Activated naive CD8-positive, alpha-beta T cell treated with anti-CD3 and anti-CD28 coated beads for 36 hours (primary cell): ENCODE measurements at regions not wholly inside any gene's neighbourhood (a gene's known extent, or its start where the extent isn't known, plus 50 kb on each side); places are given as distances from the start of the nearest gene placed in this dataset.

Experiments
- DNase-seq: peaks from one replicate; pipeline ENCODE4 v3.0.0; 2021
- H3K27ac Mint-ChIP-seq: one replicate; pipeline ENCODE4 v1.8.0; 2022; ENCODE audit warnings: mild to moderate bottlenecking, moderate library complexity, mixed read lengths
- H3K27me3 Mint-ChIP-seq: one replicate; pipeline ENCODE4 v1.8.0; 2022; ENCODE audit warnings: mild to moderate bottlenecking, mixed read lengths
- H3K36me3 Mint-ChIP-seq: one replicate; pipeline ENCODE4 v1.8.0; 2021; ENCODE audit warnings: mild to moderate bottlenecking, mixed read lengths
- H3K4me1 Mint-ChIP-seq: one replicate; pipeline ENCODE4 v1.8.0; 2021; ENCODE audit warnings: mixed read lengths
- H3K4me3 Mint-ChIP-seq: one replicate; pipeline ENCODE4 v1.8.0; 2022; ENCODE audit warnings: mild to moderate bottlenecking, moderate library complexity, mixed read lengths
- H3K9me3 Mint-ChIP-seq: one replicate; pipeline ENCODE4 v1.8.0; 2022; ENCODE audit warnings: mixed read lengths

DNA sequence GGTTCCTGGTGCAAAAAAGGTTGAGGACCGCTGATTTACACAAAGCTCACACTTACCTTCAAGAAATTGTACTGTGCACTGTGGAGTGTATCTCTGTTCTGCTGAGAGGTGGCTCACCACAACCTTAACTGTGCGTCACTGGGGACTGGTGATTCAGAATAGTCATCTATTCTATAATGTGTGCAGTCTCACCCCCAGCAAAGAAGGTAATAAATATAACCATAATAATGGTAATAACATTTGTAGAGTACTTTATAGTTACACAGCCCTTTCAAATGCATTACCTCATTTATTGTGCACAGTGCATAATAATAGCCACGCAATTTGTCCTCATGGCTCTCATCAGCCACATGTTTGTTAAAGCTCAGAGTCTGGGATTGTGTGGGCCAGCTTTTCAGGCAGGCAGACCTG, 59.4 kb upstream of the DUSP10 start:
- peaks cover 11% of the 10 kb centered on the region for H3K36me3 Mint-ChIP-seq
- no peak overlapping the region for H3K27ac Mint-ChIP-seq
- DNase-seq = no peak
- peaks cover 20% of the 10 kb centered on the region for H3K4me1 Mint-ChIP-seq
- no peak overlapping the region for H3K4me3 Mint-ChIP-seq
- H3K9me3 Mint-ChIP-seq = peaks cover 7% of the 10 kb centered on the region
- no peaks in the 10 kb centered on the region for H3K27me3 Mint-ChIP-seq

DNA sequence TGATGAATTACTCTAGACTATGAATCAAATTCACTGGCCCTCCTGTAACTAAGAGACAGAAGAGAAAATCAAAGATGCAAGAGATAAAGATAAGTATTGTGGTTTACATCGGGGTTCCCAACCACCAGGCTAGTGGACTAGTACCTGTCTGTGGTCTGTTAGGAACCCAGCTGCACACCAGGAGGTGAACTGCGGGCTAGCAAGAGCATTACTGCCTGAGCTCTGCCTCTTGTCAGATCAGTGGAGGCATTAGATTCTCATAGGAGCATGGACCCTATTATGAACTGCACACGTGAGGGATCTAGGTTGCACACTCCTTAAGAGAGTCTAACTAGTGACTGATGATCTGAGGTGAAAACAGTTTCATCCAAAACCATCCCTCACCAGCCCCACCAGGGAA, 58.9 kb upstream of the DUSP10 start:
- peaks cover 7% of the 10 kb centered on the region for H3K9me3 Mint-ChIP-seq
- peaks cover 21% of the 10 kb centered on the region for H3K4me1 Mint-ChIP-seq
- no peak for DNase-seq
- H3K36me3 Mint-ChIP-seq = peaks cover 11% of the 10 kb centered on the region
- no peak overlapping the region for H3K27ac Mint-ChIP-seq
- no peak overlapping the region for H3K4me3 Mint-ChIP-seq
- H3K27me3 Mint-ChIP-seq = no peaks in the 10 kb centered on the region

DNA sequence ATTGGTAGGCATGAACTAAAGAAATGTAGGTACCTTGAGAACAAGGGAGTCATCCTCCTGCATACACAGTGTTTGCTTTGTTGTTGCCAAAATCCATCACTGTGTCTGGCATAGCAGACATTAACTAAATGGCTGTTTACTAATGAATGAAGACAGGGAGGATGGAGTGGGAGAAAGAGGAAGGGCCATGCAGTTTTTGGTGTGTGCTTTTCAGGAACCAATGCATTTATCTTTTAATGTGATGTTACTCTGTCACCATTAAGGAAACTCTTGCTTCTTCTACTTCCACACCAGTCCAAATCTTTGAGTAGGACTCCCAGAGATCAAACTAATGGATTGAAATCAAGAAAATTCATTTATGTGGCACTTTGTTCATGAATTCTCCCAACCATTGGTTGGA, 55.6 kb upstream of the DUSP10 start:
- Mint-ChIP-seq H3K36me3 (peaks cover 14% of the 10 kb centered on the region), H3K27ac (no peak overlapping the region), H3K9me3 (peaks cover 16% of the 10 kb centered on the region), H3K4me1 (peaks cover 47% of the 10 kb centered on the region), H3K27me3 (no peaks in the 10 kb centered on the region), H3K4me3 (no peak overlapping the region)
- DNase-seq = no peak

DNA sequence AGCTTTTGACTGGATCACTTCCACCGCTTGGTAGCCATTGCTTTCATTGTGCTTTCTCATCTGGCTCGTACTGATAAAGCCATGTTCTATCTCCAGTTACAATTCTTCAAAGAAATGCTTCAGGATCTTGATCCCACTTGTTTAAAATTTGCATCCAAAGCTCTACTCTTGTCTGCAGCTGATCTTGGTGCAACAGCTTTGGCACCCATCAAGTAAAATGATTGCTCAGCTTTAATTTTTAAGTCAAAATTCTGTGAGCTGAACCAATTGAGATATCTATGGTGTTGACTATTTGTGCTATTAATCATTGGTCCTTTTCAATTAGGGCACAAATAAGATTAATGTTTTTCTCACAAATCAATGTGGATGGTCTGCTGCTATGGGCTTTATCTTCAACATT, 54.8 kb upstream of the DUSP10 start:
- Mint-ChIP-seq H3K27ac (no peak overlapping the region), H3K9me3 (peaks cover 16% of the 10 kb centered on the region), H3K4me3 (no peak overlapping the region), H3K36me3 (peaks cover 14% of the 10 kb centered on the region), H3K4me1 (peaks cover 45% of the 10 kb centered on the region), H3K27me3 (no peaks in the 10 kb centered on the region)
- DNase-seq = no peak

DNA sequence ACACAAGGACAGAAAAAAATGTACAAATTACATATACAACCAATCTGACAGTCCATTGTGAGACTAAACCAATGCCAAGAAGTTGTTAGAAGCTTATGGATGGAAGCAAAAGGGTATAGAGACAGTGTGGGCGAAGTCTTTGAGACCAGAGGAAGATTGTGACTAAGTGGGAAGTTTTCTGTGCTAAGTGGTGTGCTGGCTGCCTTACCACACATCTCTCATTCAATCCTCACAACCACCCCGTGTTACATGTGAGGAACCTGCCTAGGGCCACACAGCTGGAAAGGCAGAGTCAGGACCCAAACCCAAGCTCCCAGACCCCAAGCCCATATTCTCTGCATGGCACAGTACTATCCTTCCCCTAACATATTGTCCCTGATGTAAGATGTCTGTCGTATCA, 53.5 kb upstream of the DUSP10 start:
- Mint-ChIP-seq H3K9me3 (peaks cover 15% of the 10 kb centered on the region), H3K36me3 (peaks cover 13% of the 10 kb centered on the region), H3K27me3 (no peaks in the 10 kb centered on the region), H3K4me1 (peaks cover 42% of the 10 kb centered on the region), H3K27ac (peak overlapping the region; percentile 84), H3K4me3 (no peak overlapping the region)
- DNase-seq = no peak

DNA sequence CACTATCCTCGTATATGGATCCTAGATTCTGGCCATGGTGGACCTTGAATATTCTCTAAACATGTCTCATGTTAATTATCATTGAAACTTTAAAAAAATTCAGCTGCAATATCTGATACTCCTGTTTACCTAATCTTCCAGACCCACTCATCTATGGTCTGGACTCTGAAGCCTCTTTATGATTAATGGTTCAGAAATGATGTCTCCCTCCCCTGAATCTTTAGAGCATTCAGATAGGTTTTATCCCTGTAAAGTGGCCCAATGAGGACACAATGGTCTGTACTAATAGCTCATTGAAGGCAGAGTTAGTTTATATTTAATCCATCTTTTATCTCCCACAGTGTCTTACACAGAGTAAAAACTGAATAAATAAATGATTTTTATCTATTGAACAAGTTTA, 53.0 kb upstream of the DUSP10 start:
- no peak for DNase-seq
- Mint-ChIP-seq H3K4me1 (peaks cover 42% of the 10 kb centered on the region), H3K27me3 (no peaks in the 10 kb centered on the region), H3K27ac (peak overlapping the region; percentile 84), H3K9me3 (peaks cover 13% of the 10 kb centered on the region), H3K36me3 (peaks cover 11% of the 10 kb centered on the region), H3K4me3 (no peak overlapping the region)

DNA sequence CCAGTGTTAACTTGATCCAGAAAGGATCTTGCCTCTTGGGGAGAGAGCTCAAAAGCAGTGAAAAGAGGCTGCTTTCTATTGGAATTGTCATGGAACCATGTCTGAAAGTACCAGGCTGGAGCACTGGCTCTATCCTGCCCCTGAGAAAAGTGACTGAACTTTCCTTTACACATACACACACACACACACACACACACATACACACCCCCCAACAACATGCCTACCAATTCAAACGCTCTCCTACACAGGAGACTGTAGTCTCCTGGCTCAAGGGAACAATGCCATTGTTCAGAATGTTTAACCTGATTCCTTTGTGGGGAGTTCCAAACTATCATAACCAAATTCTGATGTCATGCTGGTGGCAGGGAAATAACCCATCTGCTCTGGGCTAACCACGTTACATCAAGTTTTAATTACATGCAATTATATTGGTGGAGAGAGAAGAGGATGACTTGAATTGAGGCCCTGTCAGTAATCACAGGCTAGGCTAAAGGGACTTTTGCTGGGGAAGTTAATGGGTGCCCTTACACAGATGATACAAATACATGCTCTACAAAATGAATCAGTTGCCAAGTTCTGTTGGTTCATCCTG, 52.3 kb upstream of the DUSP10 start:
- peak; percentile 42 for DNase-seq
- peaks cover 10% of the 10 kb centered on the region for H3K9me3 Mint-ChIP-seq
- peaks cover 42% of the 10 kb centered on the region for H3K4me1 Mint-ChIP-seq
- no peaks in the 10 kb centered on the region for H3K27me3 Mint-ChIP-seq
- H3K4me3 Mint-ChIP-seq = peak overlapping the region; percentile 19
- peaks cover 6% of the 10 kb centered on the region for H3K36me3 Mint-ChIP-seq
- peak overlapping the region; percentile 84 for H3K27ac Mint-ChIP-seq

DNA sequence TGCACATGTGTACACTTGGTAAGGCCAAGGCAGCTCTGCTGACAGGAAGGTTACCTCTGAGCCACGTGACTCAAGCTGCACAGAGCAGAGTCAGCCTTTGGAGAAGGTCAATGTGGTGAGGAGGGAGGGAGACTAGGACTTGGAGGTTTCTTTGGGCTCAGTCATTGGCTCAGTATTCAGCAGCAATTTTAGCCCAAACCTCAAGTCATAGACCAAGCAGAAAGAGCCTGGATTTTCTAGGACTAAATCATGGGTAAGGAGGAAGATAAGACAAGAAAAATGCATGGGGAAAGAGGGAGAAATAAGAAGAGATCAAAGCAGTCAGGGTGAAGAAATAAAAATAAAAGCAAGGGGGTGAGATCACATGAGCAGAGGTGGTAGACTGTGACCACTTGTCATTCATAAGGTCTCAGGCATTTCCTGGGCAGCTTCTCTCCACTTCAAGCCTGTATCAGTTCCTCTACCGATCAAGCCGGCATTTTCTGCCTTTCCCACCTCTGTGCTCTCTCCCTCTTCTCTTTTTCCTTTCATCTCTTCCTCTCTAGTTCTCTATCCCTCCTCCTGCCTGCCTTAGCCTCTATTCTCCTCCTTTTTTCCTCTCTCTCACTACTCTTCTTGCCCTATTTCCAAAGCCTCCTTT, 51.7 kb upstream of the DUSP10 start:
- peaks cover 10% of the 10 kb centered on the region for H3K9me3 Mint-ChIP-seq
- H3K27ac Mint-ChIP-seq = peak overlapping the region; percentile 84
- H3K36me3 Mint-ChIP-seq = peaks cover 5% of the 10 kb centered on the region
- no peaks in the 10 kb centered on the region for H3K27me3 Mint-ChIP-seq
- H3K4me1 Mint-ChIP-seq = peaks cover 42% of the 10 kb centered on the region
- H3K4me3 Mint-ChIP-seq = peak overlapping the region; percentile 19
- DNase-seq = no peak

DNA sequence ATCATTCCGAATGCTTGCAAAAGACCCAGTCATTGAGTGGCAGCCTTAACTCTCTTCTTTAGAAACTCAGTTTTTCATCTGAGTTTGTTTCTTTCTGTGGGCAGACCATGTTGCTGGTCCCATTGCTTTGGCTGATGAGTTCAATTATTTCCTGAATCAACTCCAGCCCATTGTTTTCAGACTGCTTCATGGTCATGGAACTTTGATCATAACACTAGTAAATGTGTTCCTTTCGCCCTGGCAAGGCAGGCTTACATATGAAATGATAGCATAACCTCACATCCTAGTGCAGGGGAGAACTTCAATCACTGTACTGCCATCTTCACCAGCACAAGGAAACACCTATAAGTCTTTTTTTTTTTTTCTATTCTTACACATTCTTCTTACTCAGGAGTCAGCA, 50.0 kb upstream of the DUSP10 start:
- Mint-ChIP-seq H3K4me1 (peaks cover 42% of the 10 kb centered on the region), H3K27ac (no peak overlapping the region), H3K9me3 (peaks cover 10% of the 10 kb centered on the region), H3K36me3 (peaks cover 3% of the 10 kb centered on the region), H3K27me3 (no peaks in the 10 kb centered on the region), H3K4me3 (no peak overlapping the region)
- DNase-seq = no peak
